Mucosa of descending colon (tissue), 3 donors: ENCODE measurements at regions not wholly inside any gene's neighbourhood (a gene's known extent, or its start where the extent isn't known, plus 50 kb on each side); places are given as distances from the start of the nearest gene placed in this dataset.

Source experiments
- ATAC-seq: fragments of 200-7000 bp; cut with Tn5 transposase; one replicate; pipeline ENCODE4 v1.9.1; 2020; ENCODE audit warnings: mild to moderate bottlenecking, moderate library complexity
- DNase-seq, 3 donors: peaks; one replicate each; pipeline ENCODE4 v3.0.0-alpha.2; 2020
- H3K36me3 ChIP-seq: fragments of 200-600 bp; one replicate; pipeline ENCODE4 v1.8.0; 2021; ENCODE audit warnings: low read depth, mild to moderate bottlenecking
- H3K4me1 ChIP-seq: fragments of 200-600 bp; one replicate; pipeline ENCODE4 v1.8.0; 2021; ENCODE audit warnings: low read depth, mild to moderate bottlenecking
- H3K4me3 ChIP-seq: fragments of 200-600 bp; one replicate; pipeline ENCODE4 v1.8.0; 2021; ENCODE audit warnings: mild to moderate bottlenecking
- H3K9me3 ChIP-seq: fragments of 200-600 bp; one replicate; pipeline ENCODE4 v1.8.0; 2021; ENCODE audit warnings: mild to moderate bottlenecking
- CTCF ChIP-seq: fragments of 200-600 bp; IDR thresholded peaks from one replicate; pipeline ENCODE4 v1.8.0; 2022; ENCODE audit warnings: antibody characterized with exemption, mild to moderate bottlenecking
- intact Hi-C, 2 donors: fragments of 100-400 bp; cut with DNase I in 1 of 2; cut with micrococcal nuclease in 1 of 2; formaldehyde crosslinking; loops; one replicate each; pipeline versions ENCODE4 v1.11.0 to v1.11.1; 2022; cut with DNase I, micrococcal nuclease
- donor health status: DM: no; HTN: no; CAD: no; lungs with moderate emphysema.
- donor health status: DM: no; HTN: no; CAD: no.
- donor health status: DM: no; HTN: yes; CAD: no.

DNA sequence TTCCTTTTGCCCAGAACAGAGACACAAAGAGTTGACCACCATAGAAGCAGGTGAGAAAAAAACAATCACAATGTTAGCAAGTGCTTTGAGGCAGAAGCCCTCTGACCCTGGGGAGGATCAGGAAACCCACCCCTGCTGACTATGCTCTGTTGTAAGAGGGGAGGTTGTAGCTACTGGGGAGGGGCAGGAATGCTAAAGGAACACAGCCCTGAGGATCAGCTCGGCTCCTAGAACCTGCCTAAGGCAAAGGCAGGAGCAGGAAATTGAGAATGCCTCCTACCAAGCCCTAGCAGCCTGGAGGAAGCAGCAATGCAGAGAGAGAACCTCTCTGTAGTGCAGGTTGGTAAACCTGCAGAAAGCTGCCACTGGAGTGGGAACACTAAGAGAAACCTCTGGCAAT, 624.0 kb upstream of the KLF12 start:
- DNase-seq = no peak
- intact Hi-C loops = no loop called here
- no peak for TF ChIP-seq CTCF

GRCh38 chr13:74755065-74755464, 620.9 kb upstream of the KLF12 start:
- DNase-seq (no peak), ATAC-seq (no peak)
- H3K4me3 ChIP-seq = no peak overlapping the region
- H3K36me3 ChIP-seq = no peaks in the 10 kb centered on the region
- no peak for TF ChIP-seq CTCF
- no peaks in the 10 kb centered on the region for H3K4me1 ChIP-seq
- H3K9me3 ChIP-seq = no peaks in the 10 kb centered on the region
- intact Hi-C loops = no loop called here

More for the DNA sequence above, 624.0 kb upstream of the KLF12 start:
- Histone ChIP-seq H3K4me1 (no peaks in the 10 kb centered on the region), H3K4me3 (no peak overlapping the region), H3K36me3 (no peaks in the 10 kb centered on the region), H3K9me3 (no peaks in the 10 kb centered on the region)
- ATAC-seq = no peak

GRCh38 chr13:74751739-74752138, 617.5 kb upstream of the KLF12 start:
- intact Hi-C loops = no loop called here
- H3K4me1 ChIP-seq = no peaks in the 10 kb centered on the region
- H3K9me3 ChIP-seq = no peaks in the 10 kb centered on the region
- no peak for TF ChIP-seq CTCF
- H3K4me3 ChIP-seq = no peak overlapping the region
- H3K36me3 ChIP-seq = no peaks in the 10 kb centered on the region
- DNase-seq (no peak), ATAC-seq (no peak)

GRCh38 chr13:74747186-74747955, 613.2 kb upstream of the KLF12 start:
- DNase-seq (no peak), ATAC-seq (no peak)
- no peak for TF ChIP-seq CTCF
- H3K4me3 ChIP-seq = no peak overlapping the region
- no peaks in the 10 kb centered on the region for H3K4me1 ChIP-seq
- intact Hi-C loops = no loop called here
- H3K36me3 ChIP-seq = no peaks in the 10 kb centered on the region
- H3K9me3 ChIP-seq = no peaks in the 10 kb centered on the region

- no peaks in the 10 kb centered on the region for H3K9me3 ChIP-seq
- DNase-seq (no peak), ATAC-seq (no peak)
- intact Hi-C loops = no loop called here
- H3K4me3 ChIP-seq = no peak overlapping the region
- no peak for TF ChIP-seq CTCF
- no peaks in the 10 kb centered on the region for H3K36me3 ChIP-seq
- no peaks in the 10 kb centered on the region for H3K4me1 ChIP-seq
Observed at GRCh38 chr13:74743992-74744391, 609.8 kb upstream of the KLF12 start.
